Ovary (tissue), 7 donors: ENCODE measurements at regions not wholly inside any gene's neighbourhood (a gene's known extent, or its start where the extent isn't known, plus 50 kb on each side); places are given as distances from the start of the nearest gene placed in this dataset.

Source experiments
- DNase-seq, 5 donors: peaks; one replicate each; pipeline ENCODE4 v3.0.0-alpha.2; 2019 to 2020
- H3K27ac ChIP-seq, 2 donors: fragments of 200-600 bp; one replicate each; pipeline versions ENCODE4 v1.5.1 to v1.8.0; 2019 to 2022
- H3K27me3 ChIP-seq: fragments of 200-600 bp; one replicate; pipeline ENCODE4 v1.8.0; 2022
- H3K36me3 ChIP-seq: fragments of 200-600 bp; sonication (generic); one replicate; pipeline ENCODE4 v1.5.1; 2019
- H3K4me1 ChIP-seq: one replicate; pipeline ENCODE4 v1.8.1; 2013; ENCODE audit warnings: mild to moderate bottlenecking, moderate library complexity; ENCODE audit not compliant: insufficient read depth
- H3K4me3 ChIP-seq: fragments of 200-600 bp; sonication (generic); one replicate; pipeline ENCODE4 v1.5.1; 2017
- H3K9me3 ChIP-seq, 2 donors: fragments of 200-600 bp in 1 of 2; sonication (generic) in 1 of 2; one replicate each; pipeline versions ENCODE4 v1.5.1 to v1.8.1; 2013 to 2019; ENCODE audit warnings: mild to moderate bottlenecking in 1 of 2, moderate library complexity in 1 of 2
- CTCF ChIP-seq, 3 donors: fragments of 450-650 bp in 2 of 3; fragments of 200-600 bp in 1 of 3; IDR thresholded peaks; one replicate each; pipeline versions ENCODE4 v1.5.1 to v1.8.0; 2016 to 2022; ENCODE audit warnings: antibody characterized with exemption in 3 of 3, mild to moderate bottlenecking in 1 of 3
- EP300 ChIP-seq: sonication (generic); formaldehyde crosslinking; IDR thresholded peaks from one replicate; pipeline ENCODE4 v1.6.1; 2017; ENCODE audit warnings: antibody characterized with exemption
- POLR2A ChIP-seq: fragments of 450-650 bp; IDR thresholded peaks from one replicate; pipeline ENCODE4 v1.6.1; 2017; ENCODE audit warnings: antibody characterized with exemption, mild to moderate bottlenecking, moderate library complexity
- WGBS, 3 donors: extraction: QIAGEN DNeasy Blood & Tissue Kit in 1 of 3; methylation state at CpG; one replicate each; pipeline versions ENCODE4 v1.1.5 to v1.1.7; 2013 to 2017; 5-methylcytosine and 5-hydroxymethylcytosine counted together
- intact Hi-C, 4 donors: fragments of 100-400 bp; cut with DNase I; formaldehyde crosslinking; loops; one replicate each; pipeline versions ENCODE4 v1.11.0 to v1.15.1; 2022 to 2023
- donor health status: DM: no; HTN: no; CAD: no; lungs with moderate emphysema.
- donor health status: DM: no; HTN: no; CAD: no.
- donor health status: Bipolar disorder and iron deficiency.
- donor health status: DM: no; HTN: no; CAD: no.
- donor health status: DM: yes; HTN: yes; CAD: no.

GRCh38 chr2:221780281-221780688, 208.2 kb upstream of the EPHA4 start:
- no peaks in the 10 kb centered on the region for H3K4me1 ChIP-seq
- no peaks in the 10 kb centered on the region for H3K36me3 ChIP-seq
- no peaks in the 10 kb centered on the region for H3K27me3 ChIP-seq
- intact Hi-C loops: loop anchor here in 1 of 4 donors (10.0 kb wide), 1 partner anchor 115 kb away; no protein-coding TSS in a partner anchor
- H3K9me3 ChIP-seq: no peaks in the 10 kb centered on the region
- H3K27ac ChIP-seq: no peak overlapping the region
- TF ChIP-seq EP300 (no peak), CTCF (IDR thresholded peaks at IDR 0.05) (no peak), POLR2A (no peak)
- no peak overlapping the region for H3K4me3 ChIP-seq
- no peak for DNase-seq
- 24 to 38% (median 24%) methylated on average over 1 of the region's 1 CpG for WGBS, 3 donors

DNA sequence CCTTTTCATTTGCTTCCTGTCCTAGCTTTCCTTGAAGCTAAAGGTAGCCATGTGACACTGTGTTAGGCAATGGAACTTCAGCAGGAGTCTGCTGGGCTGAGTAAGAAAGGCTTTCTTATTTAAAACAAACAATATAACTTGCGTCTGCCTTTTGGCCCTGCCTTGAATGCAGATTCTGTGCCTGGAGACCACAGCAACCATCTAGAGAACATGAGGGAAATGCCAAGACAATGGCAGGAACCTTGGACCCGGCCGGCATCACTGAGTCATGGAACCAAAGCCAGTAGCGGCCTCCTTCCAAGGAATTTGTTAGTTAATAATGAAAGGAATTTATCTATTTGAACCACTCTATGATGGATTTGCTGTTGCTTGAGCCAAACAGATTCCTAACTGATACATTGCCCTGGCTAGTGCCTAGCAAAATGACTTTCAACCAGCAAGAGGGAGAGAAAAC, 207.5 kb upstream of the EPHA4 start:
- no peaks in the 10 kb centered on the region for H3K27me3 ChIP-seq
- WGBS, 3 donors: 55 to 70% (median 56%) methylated on average over 4 of the region's 4 CpGs
- intact Hi-C loops: loop anchor here in 1 of 4 donors (10.0 kb wide), 1 partner anchor 115 kb away; no protein-coding TSS in a partner anchor

DNA sequence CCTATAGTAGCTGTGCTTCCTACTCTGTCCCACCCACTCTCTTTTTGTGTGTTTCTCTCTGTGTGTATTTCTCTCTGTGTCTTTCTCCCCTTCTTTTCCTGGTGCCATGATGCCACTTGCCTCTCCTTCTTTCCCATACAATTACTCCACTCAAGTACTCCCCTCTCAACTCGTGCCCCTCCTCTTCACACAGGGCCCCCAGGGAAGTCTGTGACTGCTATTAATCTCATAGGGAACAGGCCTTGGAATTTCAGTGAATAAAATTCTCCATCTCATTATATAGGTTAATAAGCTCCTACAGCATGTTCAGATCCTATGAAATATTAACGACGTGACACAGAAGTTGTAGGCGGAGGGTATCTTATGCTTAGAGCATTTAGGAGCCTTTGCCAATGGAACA, 205.9 kb upstream of the EPHA4 start:
- WGBS, 3 donors: 60 to 74% (median 73%) methylated on average over 4 of the region's 4 CpGs
- intact Hi-C loops: no loop called here
- DNase-seq: no peak
- H3K36me3 ChIP-seq: no peaks in the 10 kb centered on the region
- no peaks in the 10 kb centered on the region for H3K27me3 ChIP-seq
- no peaks in the 10 kb centered on the region for H3K9me3 ChIP-seq
- no peak overlapping the region for H3K4me3 ChIP-seq
- no peaks in the 10 kb centered on the region for H3K4me1 ChIP-seq
- H3K27ac ChIP-seq: no peak overlapping the region
- TF ChIP-seq POLR2A: no peak
- no peak for TF ChIP-seq EP300
- no peak for TF ChIP-seq CTCF (IDR thresholded peaks at IDR 0.05)

More for the DNA sequence above, 207.5 kb upstream of the EPHA4 start:
- DNase-seq: no peak
- H3K4me3 ChIP-seq: no peak overlapping the region
- no peaks in the 10 kb centered on the region for H3K4me1 ChIP-seq
- no peaks in the 10 kb centered on the region for H3K9me3 ChIP-seq
- no peaks in the 10 kb centered on the region for H3K36me3 ChIP-seq
- TF ChIP-seq CTCF (IDR thresholded peaks at IDR 0.05): no peak
- no peak for TF ChIP-seq POLR2A
- no peak for TF ChIP-seq EP300
- no peak overlapping the region for H3K27ac ChIP-seq

GRCh38 chr2:221777119-221777518, 205.0 kb upstream of the EPHA4 start:
- Histone ChIP-seq H3K4me3 (no peak overlapping the region), H3K27me3 (no peaks in the 10 kb centered on the region), H3K36me3 (no peaks in the 10 kb centered on the region), H3K4me1 (no peaks in the 10 kb centered on the region), H3K9me3 (no peaks in the 10 kb centered on the region), H3K27ac (no peak overlapping the region)
- intact Hi-C loops: no loop called here
- TF ChIP-seq POLR2A (no peak), CTCF (IDR thresholded peaks at IDR 0.05) (no peak), EP300 (no peak)
- 94 to 96% (median 95%) methylated on average over 1 of the region's 1 CpG for WGBS, 3 donors
- no peak for DNase-seq
